Progenitor cell of endocrine pancreas (in vitro differentiated cells): ENCODE measurements at regions not wholly inside any gene's neighbourhood (a gene's known extent, or its start where the extent isn't known, plus 50 kb on each side); places are given as distances from the start of the nearest gene placed in this dataset.
"Not testable (repeated sequence)": the region's sequence is repeated elsewhere in the genome, so short reads cannot be mapped to it uniquely, and the experiment has no call there.

Source experiments
- DNase-seq: peaks from one replicate; pipeline ENCODE4 v3.0.0; 2021; ENCODE audit warnings: low spot score; ENCODE audit not compliant: unreplicated experiment
- H3K27ac Mint-ChIP-seq: 2 replicates; pipeline ENCODE4 v1.8.0; 2021; ENCODE audit warnings: mild to moderate bottlenecking, moderate library complexity, mixed read lengths
- H3K27me3 Mint-ChIP-seq: 2 replicates; pipeline ENCODE4 v1.8.0; 2021; ENCODE audit warnings: mixed read lengths
- H3K36me3 Mint-ChIP-seq: 2 replicates; pipeline ENCODE4 v1.8.0; 2022; ENCODE audit warnings: mixed read lengths; ENCODE audit not compliant: insufficient read depth
- H3K4me1 Mint-ChIP-seq: 2 replicates; pipeline ENCODE4 v1.8.0; 2021; ENCODE audit warnings: low read depth, mixed read lengths
- H3K4me3 Mint-ChIP-seq: 2 replicates; pipeline ENCODE4 v1.8.0; 2021; ENCODE audit warnings: low read depth, mild to moderate bottlenecking, moderate library complexity, mixed read lengths
- H3K9me3 Mint-ChIP-seq: 2 replicates; pipeline ENCODE4 v1.8.0; 2021; ENCODE audit warnings: low read depth, mixed read lengths
- CTCF ChIP-seq: fragments of 200-600 bp; sonication (generic); IDR thresholded peaks from one replicate; pipeline ENCODE4 v1.5.0; 2021; ENCODE audit warnings: antibody characterized with exemption, mild to moderate bottlenecking; ENCODE audit not compliant: unreplicated experiment

- not testable (repeated sequence) for H3K9me3 Mint-ChIP-seq, DNase-seq, H3K4me3 Mint-ChIP-seq, H3K27ac Mint-ChIP-seq, H3K27me3 Mint-ChIP-seq, H3K36me3 Mint-ChIP-seq, H3K4me1 Mint-ChIP-seq
Observed at GRCh38 chr12:8354741-8355140, 101.0 kb upstream of the CLEC6A start.

GRCh38 chr12:8355531-8355930 lies 100.2 kb upstream of the CLEC6A start:
- not testable (repeated sequence) for H3K9me3 Mint-ChIP-seq, H3K36me3 Mint-ChIP-seq, H3K4me3 Mint-ChIP-seq, H3K27me3 Mint-ChIP-seq, H3K4me1 Mint-ChIP-seq, H3K27ac Mint-ChIP-seq, DNase-seq

- peak; percentile 72 for TF ChIP-seq CTCF
- not testable (repeated sequence) for DNase-seq, H3K27me3 Mint-ChIP-seq, H3K36me3 Mint-ChIP-seq, H3K27ac Mint-ChIP-seq, H3K4me3 Mint-ChIP-seq, H3K4me1 Mint-ChIP-seq, H3K9me3 Mint-ChIP-seq
Observed at GRCh38 chr12:8373744-8374143, 82.0 kb upstream of the CLEC6A start.

DNA sequence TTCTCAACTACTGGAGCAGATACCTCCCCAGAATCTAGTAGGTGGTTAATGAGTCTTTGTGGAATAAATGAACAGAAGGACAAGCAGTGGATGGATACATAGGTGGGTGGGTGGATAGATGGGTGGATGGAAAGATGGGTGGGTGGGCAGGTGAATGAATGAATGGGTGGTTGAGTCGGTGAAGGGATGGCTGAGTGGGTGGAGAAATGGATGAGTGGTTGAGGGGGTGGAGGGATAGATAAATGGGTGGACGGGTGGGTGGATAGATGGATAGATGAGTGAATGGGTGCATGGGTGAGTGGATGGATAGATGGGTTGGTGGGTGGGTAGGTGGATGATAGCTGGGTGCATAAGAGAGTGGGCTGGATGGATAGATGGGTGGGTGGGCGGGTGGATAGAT lies 80.6 kb upstream of the CLEC6A start:
- not testable (repeated sequence) for DNase-seq, H3K4me1 Mint-ChIP-seq, H3K4me3 Mint-ChIP-seq, H3K9me3 Mint-ChIP-seq, H3K36me3 Mint-ChIP-seq, H3K27ac Mint-ChIP-seq, H3K27me3 Mint-ChIP-seq

- H3K36me3 Mint-ChIP-seq, H3K27me3 Mint-ChIP-seq, DNase-seq, H3K4me1 Mint-ChIP-seq, H3K4me3 Mint-ChIP-seq, H3K27ac Mint-ChIP-seq, H3K9me3 Mint-ChIP-seq: not testable (repeated sequence)
Observed at GRCh38 chr12:8377756-8378155, 78.0 kb upstream of the CLEC6A start.

- not testable (repeated sequence) for H3K9me3 Mint-ChIP-seq, H3K27me3 Mint-ChIP-seq, H3K36me3 Mint-ChIP-seq, H3K4me3 Mint-ChIP-seq, DNase-seq, H3K4me1 Mint-ChIP-seq, H3K27ac Mint-ChIP-seq
Observed at GRCh38 chr12:8382556-8382955, 73.2 kb upstream of the CLEC6A start.

- not testable (repeated sequence) for H3K9me3 Mint-ChIP-seq, H3K4me3 Mint-ChIP-seq, H3K36me3 Mint-ChIP-seq, H3K27ac Mint-ChIP-seq, H3K4me1 Mint-ChIP-seq, DNase-seq
- H3K27me3 Mint-ChIP-seq: peaks cover 14% of the 10 kb centered on the region
Observed at GRCh38 chr12:8384686-8385085, 71.1 kb upstream of the CLEC6A start.

DNA sequence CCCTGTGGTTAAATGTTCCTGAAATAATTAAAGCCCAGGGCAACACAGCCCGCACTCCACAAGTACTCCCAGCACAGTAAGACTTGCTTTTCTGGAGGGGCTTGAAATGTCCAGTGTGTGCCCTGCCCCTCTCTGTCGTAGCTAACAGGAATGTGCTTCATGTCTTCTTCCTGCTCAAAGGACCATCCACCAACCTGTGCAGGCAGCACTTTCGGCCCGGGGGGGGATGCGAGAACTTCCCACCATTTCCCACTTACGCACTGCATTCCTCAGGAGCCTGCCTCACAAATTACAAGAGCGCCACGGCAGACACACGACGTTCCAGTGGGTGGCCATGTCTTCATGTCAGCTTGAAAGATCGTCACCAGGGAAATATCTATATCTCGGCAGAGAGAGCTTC lies 70.3 kb upstream of the CLEC6A start:
- not testable (repeated sequence) for DNase-seq, H3K27ac Mint-ChIP-seq, H3K4me3 Mint-ChIP-seq

DNA sequence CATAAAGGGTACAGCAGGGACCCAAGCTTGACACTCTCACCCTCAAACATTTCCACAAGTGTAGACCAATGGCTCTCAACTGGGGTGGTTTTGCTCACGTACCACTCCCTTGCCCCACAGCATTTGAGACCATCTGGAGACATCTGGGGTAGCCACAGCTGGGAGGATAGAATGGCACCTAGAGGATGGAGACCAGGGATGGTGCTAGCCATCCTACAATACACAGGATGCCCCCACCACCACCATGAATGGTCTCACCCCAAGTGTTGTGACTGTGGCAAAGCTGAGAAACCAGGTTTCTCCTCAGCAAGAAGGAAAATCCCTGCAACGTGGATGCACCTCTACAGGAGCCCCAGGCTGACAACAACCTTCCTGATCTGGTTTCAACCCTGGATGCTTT lies 69.1 kb upstream of the CLEC6A start:
- DNase-seq, H3K4me1 Mint-ChIP-seq, H3K36me3 Mint-ChIP-seq, H3K27ac Mint-ChIP-seq, H3K4me3 Mint-ChIP-seq, H3K9me3 Mint-ChIP-seq: not testable (repeated sequence)
- peaks cover 25% of the 10 kb centered on the region for H3K27me3 Mint-ChIP-seq

More for the DNA sequence above, 70.3 kb upstream of the CLEC6A start:
- H3K36me3 Mint-ChIP-seq, H3K4me1 Mint-ChIP-seq, H3K9me3 Mint-ChIP-seq: not testable (repeated sequence)
- H3K27me3 Mint-ChIP-seq: peaks cover 14% of the 10 kb centered on the region

GRCh38 chr12:8389296-8389695 lies 66.5 kb upstream of the CLEC6A start:
- H3K4me3 Mint-ChIP-seq: peak overlapping the region; percentile 73
- H3K27me3 Mint-ChIP-seq: peaks cover 47% of the 10 kb centered on the region
- not testable (repeated sequence) for H3K36me3 Mint-ChIP-seq, H3K9me3 Mint-ChIP-seq, H3K27ac Mint-ChIP-seq, DNase-seq, H3K4me1 Mint-ChIP-seq
